Fibroblast of the aortic adventitia (primary cell): ENCODE measurements at regions not wholly inside any gene's neighbourhood (a gene's known extent, or its start where the extent isn't known, plus 50 kb on each side); places are given as distances from the start of the nearest gene placed in this dataset.

ENCODE experiments used
- DNase-seq: peaks from one replicate; pipeline ENCODE4 v3.0.0-alpha.2; 2010; ENCODE audit warnings: low read depth
- H3K4me3 ChIP-seq: 2 replicates; pipeline ENCODE4 v1.5.1; 2011; ENCODE audit warnings: low read depth, mild to moderate bottlenecking, control low read depth, low read length, moderate library complexity
- CTCF ChIP-seq: IDR thresholded peaks from 2 replicates; pipeline ENCODE4 v1.5.1; 2011; ENCODE audit warnings: mild to moderate bottlenecking, low read length, control low read depth, inconsistent platforms; ENCODE audit not compliant: insufficient read depth

GRCh38 chr4:108512615-108513505, 107.5 kb upstream of the RPL34 start:
- no peak overlapping the region for H3K4me3 ChIP-seq
- TF ChIP-seq CTCF: peak; percentile 57
- peak; percentile 63 for DNase-seq

- DNase-seq: no peak
- TF ChIP-seq CTCF: no peak
- no peak overlapping the region for H3K4me3 ChIP-seq
These were observed 108.8 kb upstream of the RPL34 start for GRCh38 chr4:108511618-108512017.

- no peak for TF ChIP-seq CTCF
- no peak overlapping the region for H3K4me3 ChIP-seq
- no peak for DNase-seq
These were observed 118.0 kb upstream of the RPL34 start for GRCh38 chr4:108502356-108502755.

- no peak overlapping the region for H3K4me3 ChIP-seq
- TF ChIP-seq CTCF: no peak
- no peak for DNase-seq
These were observed 121.5 kb upstream of the RPL34 start for GRCh38 chr4:108498925-108499324.

GRCh38 chr4:108493596-108493931, 126.8 kb upstream of the RPL34 start:
- no peak for DNase-seq
- TF ChIP-seq CTCF: no peak

GRCh38 chr4:108492816-108493595, 127.4 kb upstream of the RPL34 start:
- peak; percentile 65 for TF ChIP-seq CTCF
- peak; percentile 26 for DNase-seq
- no peak overlapping the region for H3K4me3 ChIP-seq

More at GRCh38 chr4:108493596-108493931, 126.8 kb upstream of the RPL34 start:
- H3K4me3 ChIP-seq: no peak overlapping the region
